ENCODE measurements at regions not wholly inside any gene's neighbourhood (a gene's known extent, or its start where the extent isn't known, plus 50 kb on each side); places are given as distances from the start of the nearest gene placed in this dataset.

DNA sequence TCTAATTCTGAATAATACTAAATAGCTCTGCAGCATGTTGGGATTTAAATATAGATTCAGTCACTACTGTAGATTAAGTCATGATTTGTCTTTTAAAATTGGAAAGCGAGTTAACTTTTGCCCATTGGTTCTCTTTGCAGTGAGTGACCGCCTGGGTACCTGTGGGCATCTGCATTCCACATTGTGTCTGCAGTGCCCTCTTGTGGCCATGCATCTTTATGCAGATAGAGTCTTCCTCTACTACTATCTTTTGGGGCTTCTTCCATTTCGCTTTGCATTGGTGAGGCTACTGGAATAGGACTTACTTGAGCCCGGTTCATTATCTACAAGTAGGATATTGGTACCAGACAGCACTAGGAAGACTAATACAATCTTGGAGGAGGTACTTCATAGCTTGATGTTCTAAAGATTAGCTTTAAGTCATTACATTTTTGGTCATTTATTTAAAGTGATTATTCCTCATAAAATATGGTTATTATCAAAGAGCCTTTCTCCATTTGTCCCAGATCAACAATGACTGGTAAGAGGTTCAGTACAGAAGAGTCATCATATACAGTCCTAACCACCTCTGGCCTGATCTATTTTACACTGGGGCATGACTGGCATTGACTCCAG lies 203.0 kb downstream of the SOCS6 start:
- H3K4me1 ChIP-seq: no peaks in the 10 kb centered on the region
- FAIRE-seq (peak; percentile 49), DNase-seq (ENCODE audit: low read depth in 1 of 2, low spot score in 1 of 2) (peak; percentile 28 to 61), ATAC-seq (peak; percentile 86 to 94)
- H3K9me3 ChIP-seq: no peaks in the 10 kb centered on the region
- ChIA-PET CTCF (interaction anchor here (1.0 to 3.1 kb wide), 14 partner anchors 8 to 322 kb away, joined by 3 to 30 read pairs (median 5); no protein-coding TSS in a partner anchor), POLR2A (no interaction called here)
- no peak overlapping the region for H3K4me3 ChIP-seq
- no peak for TF ChIP-seq FOXS1 (CRISPR knock-in tag; IDR thresholded peaks at IDR 0.05)
- TF ChIP-seq, protein P1, sequence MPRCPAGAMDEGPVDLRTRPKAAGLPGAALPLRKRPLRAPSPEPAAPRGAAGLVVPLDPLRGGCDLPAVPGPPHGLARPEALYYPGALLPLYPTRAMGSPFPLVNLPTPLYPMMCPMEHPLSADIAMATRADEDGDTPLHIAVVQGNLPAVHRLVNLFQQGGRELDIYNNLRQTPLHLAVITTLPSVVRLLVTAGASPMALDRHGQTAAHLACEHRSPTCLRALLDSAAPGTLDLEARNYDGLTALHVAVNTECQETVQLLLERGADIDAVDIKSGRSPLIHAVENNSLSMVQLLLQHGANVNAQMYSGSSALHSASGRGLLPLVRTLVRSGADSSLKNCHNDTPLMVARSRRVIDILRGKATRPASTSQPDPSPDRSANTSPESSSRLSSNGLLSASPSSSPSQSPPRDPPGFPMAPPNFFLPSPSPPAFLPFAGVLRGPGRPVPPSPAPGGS (IDR thresholded peaks at IDR 0.05): no peak
- TF ChIP-seq SMC3 (IDR thresholded peaks at IDR 0.05): peak; percentile 53
- TF ChIP-seq, protein P2, sequence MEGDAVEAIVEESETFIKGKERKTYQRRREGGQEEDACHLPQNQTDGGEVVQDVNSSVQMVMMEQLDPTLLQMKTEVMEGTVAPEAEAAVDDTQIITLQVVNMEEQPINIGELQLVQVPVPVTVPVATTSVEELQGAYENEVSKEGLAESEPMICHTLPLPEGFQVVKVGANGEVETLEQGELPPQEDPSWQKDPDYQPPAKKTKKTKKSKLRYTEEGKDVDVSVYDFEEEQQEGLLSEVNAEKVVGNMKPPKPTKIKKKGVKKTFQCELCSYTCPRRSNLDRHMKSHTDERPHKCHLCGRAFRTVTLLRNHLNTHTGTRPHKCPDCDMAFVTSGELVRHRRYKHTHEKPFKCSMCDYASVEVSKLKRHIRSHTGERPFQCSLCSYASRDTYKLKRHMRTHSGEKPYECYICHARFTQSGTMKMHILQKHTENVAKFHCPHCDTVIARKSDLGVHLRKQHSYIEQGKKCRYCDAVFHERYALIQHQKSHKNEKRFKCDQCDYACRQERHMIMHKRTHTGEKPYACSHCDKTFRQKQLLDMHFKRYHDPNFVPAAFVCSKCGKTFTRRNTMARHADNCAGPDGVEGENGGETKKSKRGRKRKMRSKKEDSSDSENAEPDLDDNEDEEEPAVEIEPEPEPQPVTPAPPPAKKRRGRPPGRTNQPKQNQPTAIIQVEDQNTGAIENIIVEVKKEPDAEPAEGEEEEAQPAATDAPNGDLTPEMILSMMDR (IDR thresholded peaks at IDR 0.05): peak; percentile 83
- TF ChIP-seq MAFK (IDR thresholded peaks at IDR 0.05; ENCODE audit: partially characterized antibody): no peak
- TF ChIP-seq ZNF302 (CRISPR knock-in tag; IDR thresholded peaks at IDR 0.05): no peak
- no peak for TF ChIP-seq RFX5 (IDR thresholded peaks at IDR 0.05)
- no peak for TF ChIP-seq RARB (CRISPR knock-in tag; IDR thresholded peaks at IDR 0.05)
- TF ChIP-seq HOXB13 (CRISPR knock-in tag; IDR thresholded peaks at IDR 0.05; ENCODE audit: low read depth): no peak
- TF ChIP-seq ZFP36 (IDR thresholded peaks at IDR 0.05; ENCODE audit: borderline replicate concordance, partially characterized antibody): no peak
- no peak for TF ChIP-seq CEBPB (IDR thresholded peaks at IDR 0.05)
- TF ChIP-seq MYC (IDR thresholded peaks at IDR 0.05; ENCODE audit: borderline replicate concordance, low read length): no peak
- no peak for TF ChIP-seq EP300 (IDR thresholded peaks at IDR 0.05)
- TF ChIP-seq, protein P3, sequence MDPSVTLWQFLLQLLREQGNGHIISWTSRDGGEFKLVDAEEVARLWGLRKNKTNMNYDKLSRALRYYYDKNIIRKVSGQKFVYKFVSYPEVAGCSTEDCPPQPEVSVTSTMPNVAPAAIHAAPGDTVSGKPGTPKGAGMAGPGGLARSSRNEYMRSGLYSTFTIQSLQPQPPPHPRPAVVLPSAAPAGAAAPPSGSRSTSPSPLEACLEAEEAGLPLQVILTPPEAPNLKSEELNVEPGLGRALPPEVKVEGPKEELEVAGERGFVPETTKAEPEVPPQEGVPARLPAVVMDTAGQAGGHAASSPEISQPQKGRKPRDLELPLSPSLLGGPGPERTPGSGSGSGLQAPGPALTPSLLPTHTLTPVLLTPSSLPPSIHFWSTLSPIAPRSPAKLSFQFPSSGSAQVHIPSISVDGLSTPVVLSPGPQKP (IDR thresholded peaks at IDR 0.05; ENCODE audit: low read depth, low read length): no peak
- TF ChIP-seq TP53 (CRISPR knock-in tag; IDR thresholded peaks at IDR 0.05): no peak
- peak; percentile 64 to 70 for TF ChIP-seq RAD21 (conservative IDR thresholded peaks at IDR 0.05 in 1 of 2, IDR thresholded peaks at IDR 0.05 in 1 of 2)
- TF ChIP-seq NR3C1 (IDR thresholded peaks at IDR 0.05): no peak
- 13% methylated on average over 4 of the region's 4 CpGs for WGBS (ENCODE audit: missing lambda C conversion rate)
- no peak overlapping the region for H3K4me2 ChIP-seq
- no peak overlapping the region for H3K27ac ChIP-seq

DNA sequence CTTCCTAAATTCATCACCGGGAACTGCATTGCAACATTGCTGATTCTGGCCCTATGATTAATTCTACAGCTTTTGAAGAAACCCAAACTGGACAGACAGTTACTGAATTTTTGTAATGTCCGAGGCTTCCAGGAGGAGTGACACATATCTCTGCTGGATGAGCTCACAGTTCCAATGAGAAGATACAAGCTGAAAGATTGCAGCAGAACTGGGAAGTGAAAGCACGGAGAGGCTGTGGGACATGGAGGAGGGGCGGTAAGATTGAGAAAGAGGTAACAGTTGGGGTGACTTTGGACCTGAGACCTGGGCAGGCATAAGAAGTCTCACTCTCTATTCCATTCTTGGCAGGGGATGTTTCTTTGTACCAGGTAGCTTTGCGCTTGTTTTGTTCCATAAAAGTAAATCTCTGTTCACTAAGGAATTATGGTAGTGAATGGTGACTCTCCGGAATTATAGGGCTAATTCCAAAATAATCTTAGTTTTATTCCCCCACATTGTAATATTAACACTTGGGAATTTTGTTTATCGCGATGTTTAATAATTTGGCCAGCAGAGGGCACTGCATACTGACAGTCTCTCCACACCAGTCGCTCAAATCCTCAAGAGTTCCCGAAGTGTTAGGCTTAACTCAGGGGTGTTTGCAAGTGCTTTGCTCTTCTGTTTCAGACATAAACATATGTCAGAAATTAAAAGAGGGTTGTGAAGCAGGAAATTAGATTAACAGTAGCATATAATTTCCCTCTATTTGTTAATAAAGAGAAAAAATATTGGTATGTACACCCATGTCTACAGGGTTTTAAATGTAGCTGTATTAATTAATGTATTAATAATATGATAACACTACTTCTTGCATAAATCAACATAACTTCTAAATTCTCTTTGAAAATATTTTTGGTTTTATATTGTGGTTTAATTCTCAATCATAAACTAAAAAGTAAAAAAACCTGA lies 201.4 kb downstream of the SOCS6 start:
- ChIA-PET CTCF (interaction anchor here (0.5 to 3.1 kb wide), 19 partner anchors 8 to 1290 kb away, joined by 3 to 30 read pairs (median 5); no protein-coding TSS in a partner anchor), POLR2A (no interaction called here)
- DNase-seq (ENCODE audit: low read depth in 1 of 2, low spot score in 1 of 2): peak in 1 of 2 experiments; percentile 49
- 11% methylated on average over 10 of the region's 10 CpGs for WGBS (ENCODE audit: missing lambda C conversion rate)
- H3K4me1 ChIP-seq: no peaks in the 10 kb centered on the region
- no peak for FAIRE-seq
- no peak overlapping the region for H3K4me3 ChIP-seq
- peak; percentile 69 to 79; a peak in 4 of 6 replicates for ATAC-seq
- no peaks in the 10 kb centered on the region for H3K9me3 ChIP-seq
- H3K27ac ChIP-seq: no peak overlapping the region
- peak overlapping the region; percentile 13; the same call in 1 of the 3 replicates for H3K4me2 ChIP-seq
- peak; percentile 50 to 58 for TF ChIP-seq RAD21 (conservative IDR thresholded peaks at IDR 0.05 in 1 of 2, IDR thresholded peaks at IDR 0.05 in 1 of 2)
- TF ChIP-seq, protein P4, sequence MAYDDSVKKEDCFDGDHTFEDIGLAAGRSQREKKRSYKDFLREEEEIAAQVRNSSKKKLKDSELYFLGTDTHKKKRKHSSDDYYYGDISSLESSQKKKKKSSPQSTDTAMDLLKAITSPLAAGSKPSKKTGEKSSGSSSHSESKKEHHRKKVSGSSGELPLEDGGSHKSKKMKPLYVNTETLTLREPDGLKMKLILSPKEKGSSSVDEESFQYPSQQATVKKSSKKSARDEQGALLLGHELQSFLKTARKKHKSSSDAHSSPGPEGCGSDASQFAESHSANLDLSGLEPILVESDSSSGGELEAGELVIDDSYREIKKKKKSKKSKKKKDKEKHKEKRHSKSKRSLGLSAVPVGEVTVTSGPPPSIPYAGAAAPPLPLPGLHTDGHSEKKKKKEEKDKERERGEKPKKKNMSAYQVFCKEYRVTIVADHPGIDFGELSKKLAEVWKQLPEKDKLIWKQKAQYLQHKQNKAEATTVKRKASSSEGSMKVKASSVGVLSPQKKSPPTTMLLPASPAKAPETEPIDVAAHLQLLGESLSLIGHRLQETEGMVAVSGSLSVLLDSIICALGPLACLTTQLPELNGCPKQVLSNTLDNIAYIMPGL (CRISPR knock-in tag; IDR thresholded peaks at IDR 0.05; ENCODE audit: borderline replicate concordance): no peak
- TF ChIP-seq SREBF2 (IDR thresholded peaks at IDR 0.05): no peak
- TF ChIP-seq CHD2 (IDR thresholded peaks at IDR 0.05; ENCODE audit: low read length, partially characterized antibody): peak; percentile 70
- TF ChIP-seq, protein P5, sequence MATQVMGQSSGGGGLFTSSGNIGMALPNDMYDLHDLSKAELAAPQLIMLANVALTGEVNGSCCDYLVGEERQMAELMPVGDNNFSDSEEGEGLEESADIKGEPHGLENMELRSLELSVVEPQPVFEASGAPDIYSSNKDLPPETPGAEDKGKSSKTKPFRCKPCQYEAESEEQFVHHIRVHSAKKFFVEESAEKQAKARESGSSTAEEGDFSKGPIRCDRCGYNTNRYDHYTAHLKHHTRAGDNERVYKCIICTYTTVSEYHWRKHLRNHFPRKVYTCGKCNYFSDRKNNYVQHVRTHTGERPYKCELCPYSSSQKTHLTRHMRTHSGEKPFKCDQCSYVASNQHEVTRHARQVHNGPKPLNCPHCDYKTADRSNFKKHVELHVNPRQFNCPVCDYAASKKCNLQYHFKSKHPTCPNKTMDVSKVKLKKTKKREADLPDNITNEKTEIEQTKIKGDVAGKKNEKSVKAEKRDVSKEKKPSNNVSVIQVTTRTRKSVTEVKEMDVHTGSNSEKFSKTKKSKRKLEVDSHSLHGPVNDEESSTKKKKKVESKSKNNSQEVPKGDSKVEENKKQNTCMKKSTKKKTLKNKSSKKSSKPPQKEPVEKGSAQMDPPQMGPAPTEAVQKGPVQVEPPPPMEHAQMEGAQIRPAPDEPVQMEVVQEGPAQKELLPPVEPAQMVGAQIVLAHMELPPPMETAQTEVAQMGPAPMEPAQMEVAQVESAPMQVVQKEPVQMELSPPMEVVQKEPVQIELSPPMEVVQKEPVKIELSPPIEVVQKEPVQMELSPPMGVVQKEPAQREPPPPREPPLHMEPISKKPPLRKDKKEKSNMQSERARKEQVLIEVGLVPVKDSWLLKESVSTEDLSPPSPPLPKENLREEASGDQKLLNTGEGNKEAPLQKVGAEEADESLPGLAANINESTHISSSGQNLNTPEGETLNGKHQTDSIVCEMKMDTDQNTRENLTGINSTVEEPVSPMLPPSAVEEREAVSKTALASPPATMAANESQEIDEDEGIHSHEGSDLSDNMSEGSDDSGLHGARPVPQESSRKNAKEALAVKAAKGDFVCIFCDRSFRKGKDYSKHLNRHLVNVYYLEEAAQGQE (IDR thresholded peaks at IDR 0.05): peak; percentile 64
- TF ChIP-seq SMC3 (IDR thresholded peaks at IDR 0.05): peak; percentile 30; the same call in 1 of the 3 replicates
- TF ChIP-seq, protein P2 (IDR thresholded peaks at IDR 0.05): peak; percentile 63
